DOHH2 (cell line): ENCODE measurements at regions not wholly inside any gene's neighbourhood (a gene's known extent, or its start where the extent isn't known, plus 50 kb on each side); places are given as distances from the start of the nearest gene placed in this dataset.

Experiments used
- H3F3A ChIP-seq: fragments of 200-600 bp; sonication (generic), shearing (Covaris generic); 2 replicates; pipeline ENCODE4 v1.6.0; 2016; ENCODE audit warnings: antibody characterized with exemption, mild to moderate bottlenecking; ENCODE audit not compliant: control insufficient read depth, insufficient read depth
- H3K27ac ChIP-seq: fragments of 200-600 bp; sonication (generic); 2 replicates; pipeline ENCODE4 v1.5.1; 2014; ENCODE audit warnings: low read depth, mild to moderate bottlenecking, low read length, moderate library complexity
- H3K27me3 ChIP-seq: fragments of 200-600 bp; sonication (generic); 2 replicates; pipeline ENCODE4 v1.6.1; 2014; ENCODE audit warnings: mild to moderate bottlenecking, low read length, mixed read lengths; ENCODE audit not compliant: control insufficient read depth
- H3K36me3 ChIP-seq: fragments of 200-600 bp; sonication (generic); 2 replicates; pipeline ENCODE4 v1.6.1; 2014; ENCODE audit warnings: mild to moderate bottlenecking, low read length, moderate library complexity, mixed read lengths; ENCODE audit not compliant: control insufficient read depth
- H3K4me1 ChIP-seq: fragments of 200-600 bp; sonication (generic); 2 replicates; pipeline ENCODE4 v1.6.1; 2014; ENCODE audit warnings: mild to moderate bottlenecking, low read length, mixed read lengths; ENCODE audit not compliant: control insufficient read depth
- H3K4me2 ChIP-seq: fragments of 200-600 bp; sonication (generic); 2 replicates; pipeline ENCODE4 v1.6.0; 2014; ENCODE audit warnings: mild to moderate bottlenecking, low read length, moderate library complexity
- H3K4me3 ChIP-seq: fragments of 200-600 bp; sonication (generic); 2 replicates; pipeline ENCODE4 v1.5.1; 2014; ENCODE audit warnings: mild to moderate bottlenecking, low read length, mixed read lengths
- H3K79me2 ChIP-seq: fragments of 200-600 bp; sonication (generic); 2 replicates; pipeline ENCODE4 v1.6.1; 2014; ENCODE audit warnings: mild to moderate bottlenecking, low read length, mixed read lengths; ENCODE audit not compliant: control insufficient read depth
- H3K9me2 ChIP-seq: fragments of 200-600 bp; sonication (generic); replicated peaks from 2 replicates; pipeline ENCODE4 v1.6.1; 2014; ENCODE audit warnings: mild to moderate bottlenecking, low read length, mixed read lengths; ENCODE audit not compliant: control insufficient read depth
- H3K9me3 ChIP-seq: fragments of 200-600 bp; sonication (generic); 2 replicates; pipeline ENCODE4 v1.6.1; 2014; ENCODE audit warnings: antibody characterized with exemption, low read length, mixed read lengths; ENCODE audit not compliant: control insufficient read depth, insufficient read depth
- H4K20me1 ChIP-seq: fragments of 200-600 bp; sonication (generic); 2 replicates; pipeline ENCODE4 v1.6.0; 2014; ENCODE audit warnings: low read depth, mild to moderate bottlenecking, antibody characterized with exemption, low read length, moderate library complexity; ENCODE audit not compliant: control insufficient read depth, insufficient read depth
- EZH2phosphoT487 ChIP-seq: fragments of 200-600 bp; sonication (generic); IDR thresholded peaks from 2 replicates; pipeline ENCODE4 v1.6.1; 2017; ENCODE audit warnings: borderline replicate concordance, mild to moderate bottlenecking, antibody characterized with exemption, low read length, moderate library complexity, mixed read lengths
- TF ChIP-seq, protein P1 (sequence below): fragments of 200-600 bp; sonication (generic); IDR thresholded peaks from one replicate; pipeline ENCODE4 v1.5.1; 2014; ENCODE audit warnings: antibody characterized with exemption, mild to moderate bottlenecking, low read depth, low read length; ENCODE audit not compliant: poor library complexity, severe bottlenecking

DNA sequence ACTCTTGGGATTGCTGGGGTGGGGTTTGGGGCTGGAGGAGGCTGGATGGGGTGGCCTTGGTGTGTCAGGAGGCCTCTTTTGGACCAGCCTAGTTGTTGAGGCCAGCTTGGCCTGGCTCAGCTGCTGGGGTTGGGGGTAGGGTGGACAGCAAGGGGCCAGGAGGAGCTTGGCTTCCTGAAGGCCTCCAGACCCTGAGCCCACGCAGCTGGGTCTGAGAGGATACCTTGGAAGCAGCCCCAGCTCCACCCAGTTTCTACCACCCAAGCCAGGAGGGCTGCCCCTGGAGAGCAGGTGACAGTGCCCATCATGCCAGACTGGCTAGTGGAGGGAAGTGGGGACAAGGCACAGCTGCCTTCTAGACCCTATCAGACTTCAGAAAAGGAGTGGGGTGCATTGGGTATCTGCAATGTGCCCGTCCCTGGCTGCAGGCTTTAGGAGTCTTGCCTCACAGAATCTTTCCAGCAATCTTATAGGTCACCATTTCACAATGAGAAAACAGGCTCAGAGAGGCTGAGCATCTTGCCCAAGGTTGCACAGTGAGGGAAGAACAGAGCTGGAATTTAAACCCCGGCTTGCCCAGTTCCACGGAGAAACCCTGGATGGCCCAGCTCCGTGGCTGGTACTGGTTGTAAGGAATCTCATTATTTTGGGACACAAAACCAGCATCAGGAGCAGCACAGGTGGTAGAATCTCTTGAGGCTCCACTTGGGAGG, 83.0 kb downstream of the LINGO1 start:
- TF ChIP-seq, protein P1, sequence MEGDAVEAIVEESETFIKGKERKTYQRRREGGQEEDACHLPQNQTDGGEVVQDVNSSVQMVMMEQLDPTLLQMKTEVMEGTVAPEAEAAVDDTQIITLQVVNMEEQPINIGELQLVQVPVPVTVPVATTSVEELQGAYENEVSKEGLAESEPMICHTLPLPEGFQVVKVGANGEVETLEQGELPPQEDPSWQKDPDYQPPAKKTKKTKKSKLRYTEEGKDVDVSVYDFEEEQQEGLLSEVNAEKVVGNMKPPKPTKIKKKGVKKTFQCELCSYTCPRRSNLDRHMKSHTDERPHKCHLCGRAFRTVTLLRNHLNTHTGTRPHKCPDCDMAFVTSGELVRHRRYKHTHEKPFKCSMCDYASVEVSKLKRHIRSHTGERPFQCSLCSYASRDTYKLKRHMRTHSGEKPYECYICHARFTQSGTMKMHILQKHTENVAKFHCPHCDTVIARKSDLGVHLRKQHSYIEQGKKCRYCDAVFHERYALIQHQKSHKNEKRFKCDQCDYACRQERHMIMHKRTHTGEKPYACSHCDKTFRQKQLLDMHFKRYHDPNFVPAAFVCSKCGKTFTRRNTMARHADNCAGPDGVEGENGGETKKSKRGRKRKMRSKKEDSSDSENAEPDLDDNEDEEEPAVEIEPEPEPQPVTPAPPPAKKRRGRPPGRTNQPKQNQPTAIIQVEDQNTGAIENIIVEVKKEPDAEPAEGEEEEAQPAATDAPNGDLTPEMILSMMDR = no peak
- TF ChIP-seq EZH2phosphoT487 = no peak
- Histone ChIP-seq H3K4me1 (peaks cover 5% of the 10 kb centered on the region), H3K79me2 (no peaks in the 10 kb centered on the region), H4K20me1 (no peaks in the 10 kb centered on the region), H3K4me3 (no peak overlapping the region), H3K4me2 (no peak overlapping the region), H3K9me2 (no peaks in the 10 kb centered on the region), H3K27ac (no peak overlapping the region), H3K36me3 (no peaks in the 10 kb centered on the region), H3F3A (no peaks in the 10 kb centered on the region), H3K27me3 (peaks cover 5% of the 10 kb centered on the region), H3K9me3 (peaks cover 4% of the 10 kb centered on the region; the same call in 1 of the 2 replicates)

DNA sequence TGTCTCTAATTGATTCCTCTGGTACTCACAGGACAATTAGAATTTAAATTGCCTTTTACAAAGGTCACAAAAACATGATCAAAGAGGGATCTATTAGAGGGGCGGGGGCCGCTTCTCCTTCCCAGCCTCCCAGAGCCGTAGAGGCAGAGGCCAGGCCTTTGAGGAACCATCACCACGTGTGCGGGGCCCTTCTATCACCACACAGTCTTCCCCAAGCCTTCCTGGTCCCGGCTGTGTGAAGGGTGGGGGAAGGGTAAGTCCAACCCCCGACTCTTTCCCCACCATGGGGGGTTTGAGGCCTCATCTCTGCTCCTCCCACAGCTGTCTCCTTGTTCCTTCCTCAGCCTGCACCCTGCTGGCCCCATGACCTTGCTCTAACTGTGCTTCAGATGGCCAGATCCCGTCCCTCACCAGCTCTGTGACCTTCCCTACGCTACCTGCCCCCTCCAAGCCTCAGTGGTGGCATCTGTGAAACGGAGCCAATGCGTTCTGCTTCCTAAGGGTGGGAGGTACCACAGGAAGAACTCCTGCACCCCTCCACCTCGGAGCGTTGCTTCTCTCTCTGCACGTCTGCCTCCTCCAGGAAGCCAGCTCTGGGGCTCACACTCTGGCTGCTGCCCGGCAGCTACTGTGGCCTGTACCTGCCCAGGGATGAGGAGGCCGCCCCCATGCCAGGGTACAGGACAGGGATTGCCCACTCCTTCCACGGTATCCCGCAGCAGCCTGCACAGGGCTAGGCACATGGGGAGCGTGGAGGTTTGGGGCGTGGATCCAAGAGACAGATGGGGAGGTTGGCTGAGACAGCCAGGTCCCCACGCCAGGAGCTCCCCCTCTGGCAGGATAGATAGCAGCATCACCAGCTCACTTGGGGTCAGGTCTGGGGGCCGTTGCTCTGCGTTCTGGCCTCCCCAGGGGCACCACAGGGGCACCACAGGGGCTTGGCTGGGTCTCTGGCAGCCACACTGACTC, 83.8 kb downstream of the LINGO1 start:
- TF ChIP-seq EZH2phosphoT487 = no peak
- TF ChIP-seq, protein P1 = peak; percentile 20

DNA sequence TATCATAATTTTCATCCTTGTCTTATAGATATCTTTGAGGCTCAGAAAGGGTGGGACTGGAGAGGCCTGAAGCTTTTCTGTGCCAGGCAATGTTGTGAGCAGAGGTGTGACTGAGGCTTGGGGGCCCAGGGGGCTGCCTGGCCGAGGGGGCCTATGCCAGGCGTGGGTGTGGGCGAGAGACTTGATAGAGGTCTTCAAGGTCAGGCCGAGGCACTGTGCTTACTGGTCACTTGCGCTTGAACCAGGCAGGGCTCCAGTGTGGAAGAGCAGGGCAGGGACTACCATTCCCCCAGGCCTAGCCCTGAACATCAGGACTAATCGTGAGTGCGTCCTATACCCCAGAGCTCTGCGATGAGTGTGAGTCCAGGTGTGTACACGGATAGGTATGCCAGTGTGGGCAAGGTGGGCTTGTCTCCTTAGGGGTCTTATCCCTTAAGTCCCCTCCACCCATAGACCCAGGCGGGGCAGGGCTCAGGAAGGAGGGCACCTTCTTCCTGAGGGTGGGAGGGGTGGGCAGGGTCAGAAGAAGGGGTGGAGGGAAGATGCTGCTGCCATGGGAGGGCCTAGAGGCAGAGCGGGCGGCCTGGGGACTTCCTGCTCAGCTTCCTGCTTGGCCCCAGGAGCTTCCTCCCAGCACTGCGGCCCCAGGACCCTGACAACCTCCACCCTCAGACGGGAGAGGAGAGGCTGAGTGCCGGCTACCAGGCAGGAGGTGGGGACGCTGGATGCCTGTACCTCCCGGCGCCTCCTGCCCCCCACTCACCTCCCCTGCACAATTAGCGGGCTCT, 84.7 kb downstream of the LINGO1 start:
- H3K36me3 ChIP-seq = no peaks in the 10 kb centered on the region
- no peaks in the 10 kb centered on the region for H3K79me2 ChIP-seq
- no peaks in the 10 kb centered on the region for H4K20me1 ChIP-seq
- H3K4me1 ChIP-seq = peaks cover 11% of the 10 kb centered on the region
- H3K9me2 ChIP-seq = no peaks in the 10 kb centered on the region
- H3K27ac ChIP-seq = no peak overlapping the region
- no peak overlapping the region for H3K4me2 ChIP-seq
- H3F3A ChIP-seq = no peaks in the 10 kb centered on the region
- no peak overlapping the region for H3K4me3 ChIP-seq
- H3K9me3 ChIP-seq = peaks cover 4% of the 10 kb centered on the region; the same call in 1 of the 2 replicates
- no peak for TF ChIP-seq EZH2phosphoT487
- TF ChIP-seq, protein P1 = no peak
- peaks cover 5% of the 10 kb centered on the region for H3K27me3 ChIP-seq

More for the DNA sequence above, 83.8 kb downstream of the LINGO1 start:
- H3K4me2 ChIP-seq = no peak overlapping the region
- H3K79me2 ChIP-seq = no peaks in the 10 kb centered on the region
- H3K27me3 ChIP-seq = peaks cover 5% of the 10 kb centered on the region
- peaks cover 5% of the 10 kb centered on the region for H3K4me1 ChIP-seq
- no peaks in the 10 kb centered on the region for H3K9me2 ChIP-seq
- H3K36me3 ChIP-seq = no peaks in the 10 kb centered on the region
- H3F3A ChIP-seq = no peaks in the 10 kb centered on the region
- peaks cover 4% of the 10 kb centered on the region; the same call in 1 of the 2 replicates for H3K9me3 ChIP-seq
- H3K4me3 ChIP-seq = no peak overlapping the region
- H3K27ac ChIP-seq = no peak overlapping the region
- H4K20me1 ChIP-seq = no peaks in the 10 kb centered on the region
